Neuronal stem cell (in vitro differentiated cells): ENCODE measurements at regions not wholly inside any gene's neighbourhood (a gene's known extent, or its start where the extent isn't known, plus 50 kb on each side); places are given as distances from the start of the nearest gene placed in this dataset.
"Not testable (repeated sequence)": the region's sequence is repeated elsewhere in the genome, so short reads cannot be mapped to it uniquely, and the experiment has no call there.

Source experiments
- DNase-seq: peaks from one replicate; pipeline ENCODE4 v3.0.0-alpha.2; 2013; ENCODE audit warnings: low spot score
- H2AFZ ChIP-seq: one replicate; pipeline ENCODE4 v1.6.1; 2013; ENCODE audit warnings: mild to moderate bottlenecking, low read length, inconsistent platforms
- H2AK5ac ChIP-seq: 2 replicates; pipeline ENCODE4 v1.6.1; 2013; ENCODE audit warnings: low read depth, mild to moderate bottlenecking, inconsistent platforms, low read length, moderate library complexity, mixed read lengths
- H2BK120ac ChIP-seq: 2 replicates; pipeline ENCODE4 v1.6.1; 2013; ENCODE audit warnings: low read depth, mild to moderate bottlenecking, inconsistent platforms, low read length, moderate library complexity, mixed read lengths
- H2BK12ac ChIP-seq: one replicate; pipeline ENCODE4 v1.6.1; 2013; ENCODE audit warnings: low read length, inconsistent platforms
- H2BK15ac ChIP-seq: 2 replicates; pipeline ENCODE4 v1.6.1; 2013; ENCODE audit warnings: mild to moderate bottlenecking, low read length, inconsistent platforms, mixed read lengths
- H2BK5ac ChIP-seq: one replicate; pipeline ENCODE4 v1.6.1; 2013; ENCODE audit warnings: inconsistent platforms, mild to moderate bottlenecking, low read length, moderate library complexity
- H3K14ac ChIP-seq: one replicate; pipeline ENCODE4 v1.6.1; 2013; ENCODE audit warnings: low read length, inconsistent platforms
- H3K18ac ChIP-seq: 2 replicates; pipeline ENCODE4 v1.6.1; 2013; ENCODE audit warnings: low read length, inconsistent platforms
- H3K23ac ChIP-seq: 2 replicates; pipeline ENCODE4 v1.6.1; 2013; ENCODE audit warnings: low read depth, mild to moderate bottlenecking, mixed read lengths, low read length, inconsistent platforms; ENCODE audit not compliant: poor library complexity
- H3K27ac ChIP-seq: replicated peaks from 3 replicates; pipeline ENCODE4 v1.5.1; 2013; ENCODE audit warnings: low read length, inconsistent platforms
- H3K27me3 ChIP-seq, 3 experiments: 2 replicates each; pipeline ENCODE4 v1.6.1; 2013; ENCODE audit warnings: low read length in 3 of 3, mild to moderate bottlenecking in 2 of 3, inconsistent platforms in 1 of 3, low read depth in 1 of 3, mixed read lengths in 1 of 3, moderate library complexity in 1 of 3; ENCODE audit not compliant: control insufficient read depth in 3 of 3, insufficient read depth in 3 of 3
- H3K36me3 ChIP-seq, 2 donors: replicated peaks in 1 of 2; 2 replicates each; pipeline ENCODE4 v1.6.1; 2013; ENCODE audit warnings: low read length in 2 of 2; ENCODE audit not compliant: control insufficient read depth in 2 of 2, insufficient read depth in 2 of 2
- H3K4ac ChIP-seq: 2 replicates; pipeline ENCODE4 v1.6.1; 2013; ENCODE audit warnings: inconsistent platforms, mild to moderate bottlenecking, low read length, moderate library complexity
- H3K4me1 ChIP-seq, 2 donors: 1 replicate in 1 of 2; 2 replicates in 1 of 2; pipeline ENCODE4 v1.6.1; 2013; ENCODE audit warnings: low read length in 2 of 2, low read depth in 1 of 2; ENCODE audit not compliant: control insufficient read depth in 2 of 2, insufficient read depth in 1 of 2
- H3K4me2 ChIP-seq: one replicate; pipeline ENCODE4 v1.6.1; 2013; ENCODE audit warnings: mild to moderate bottlenecking, low read length, inconsistent platforms; ENCODE audit not compliant: insufficient read depth, poor library complexity, severe bottlenecking
- H3K4me3 ChIP-seq, 2 donors: 2 replicates each; pipeline ENCODE4 v1.5.1; 2013; ENCODE audit warnings: low read length in 2 of 2, mild to moderate bottlenecking in 2 of 2, inconsistent platforms in 1 of 2, moderate library complexity in 1 of 2
- H3K79me1 ChIP-seq: one replicate; pipeline ENCODE4 v1.6.1; 2013; ENCODE audit warnings: low read depth, mild to moderate bottlenecking, inconsistent platforms, low read length, moderate library complexity
- H3K9ac ChIP-seq: one replicate; pipeline ENCODE4 v1.6.1; 2013; ENCODE audit warnings: mild to moderate bottlenecking, low read depth, low read length, inconsistent platforms; ENCODE audit not compliant: poor library complexity
- H3K9me3 ChIP-seq, 2 donors: replicated peaks in 1 of 2; 2 replicates each; pipeline versions ENCODE3 to v1.6.1; 2013; ENCODE audit warnings: low read length in 2 of 2, mild to moderate bottlenecking in 2 of 2, inconsistent platforms in 1 of 2, low read depth in 1 of 2, mixed read lengths in 1 of 2, moderate library complexity in 1 of 2; ENCODE audit not compliant: control insufficient read depth in 2 of 2, insufficient read depth in 1 of 2
- H4K8ac ChIP-seq: one replicate; pipeline ENCODE4 v1.6.1; 2013; ENCODE audit warnings: low read depth, mild to moderate bottlenecking, inconsistent platforms, low read length, moderate library complexity
- H4K91ac ChIP-seq: one replicate; pipeline ENCODE4 v1.6.1; 2013; ENCODE audit warnings: low read length, low read depth, mild to moderate bottlenecking, inconsistent platforms; ENCODE audit not compliant: poor library complexity
- WGBS, 2 donors: extraction: QIAGEN DNeasy Blood & Tissue Kit; methylation state at CpG; one replicate each; pipeline ENCODE4 v1.1.7; 2013; ENCODE audit warnings: missing lambda C conversion rate in 2 of 2, mixed read lengths in 1 of 2; ENCODE audit not compliant: insufficient read length in 2 of 2, insufficient replicate concordance in 1 of 2; ENCODE audit errors: extremely low coverage in 2 of 2; 5-methylcytosine and 5-hydroxymethylcytosine counted together

- H3K4me1 ChIP-seq, H3K18ac ChIP-seq, H3K4me2 ChIP-seq, H2BK120ac ChIP-seq, H2AK5ac ChIP-seq, H3K14ac ChIP-seq, DNase-seq, H3K27ac ChIP-seq, H3K23ac ChIP-seq, H2BK15ac ChIP-seq, H2AFZ ChIP-seq, H3K9ac ChIP-seq, H2BK5ac ChIP-seq, H3K79me1 ChIP-seq, H4K8ac ChIP-seq, H3K4ac ChIP-seq, H2BK12ac ChIP-seq, H3K9me3 ChIP-seq, H3K4me3 ChIP-seq, H4K91ac ChIP-seq, H3K36me3 ChIP-seq, H3K27me3 ChIP-seq: not testable (repeated sequence)
- no CpG with 5 or more reads among the region's 2 CpGs for WGBS, 2 donors
Measured at GRCh38 chr7:106362507-106362906, 77.7 kb upstream of the NAMPT start.

GRCh38 chr7:106358103-106358663 is 73.4 kb upstream of the NAMPT start:
- no peak for DNase-seq
- H3K27ac ChIP-seq = no peak overlapping the region
- H4K91ac ChIP-seq = no peak overlapping the region

GRCh38 chr7:106357675-106358074 is 72.9 kb upstream of the NAMPT start:
- Histone ChIP-seq H3K4me1 (no peaks in the 10 kb centered on the region), H3K4ac (no peak overlapping the region), H3K9me3 (no peaks in the 10 kb centered on the region), H2BK5ac (no peak overlapping the region), H3K4me3 (no peak overlapping the region), H2BK12ac (no peak overlapping the region), H3K27ac (no peak overlapping the region), H2AK5ac (no peak overlapping the region), H3K4me2 (no peak overlapping the region), H3K18ac (no peak overlapping the region), H4K8ac (no peak overlapping the region), H4K91ac (no peak overlapping the region), H2BK15ac (no peak overlapping the region), H3K36me3 (no peaks in the 10 kb centered on the region), H3K14ac (no peak overlapping the region), H2BK120ac (no peak overlapping the region), H3K79me1 (no peaks in the 10 kb centered on the region), H3K9ac (no peak overlapping the region), H3K27me3 (no peaks in the 10 kb centered on the region), H3K23ac (no peak overlapping the region), H2AFZ (no peak overlapping the region)
- WGBS, 2 donors = no CpG with 5 or more reads among the region's 4 CpGs
- DNase-seq = no peak

More at GRCh38 chr7:106358103-106358663, 73.4 kb upstream of the NAMPT start:
- H2BK15ac ChIP-seq = no peak overlapping the region
- H4K8ac ChIP-seq = no peak overlapping the region
- no peak overlapping the region for H2AFZ ChIP-seq
- no peak overlapping the region for H3K4ac ChIP-seq
- H3K79me1 ChIP-seq = no peaks in the 10 kb centered on the region
- no peak overlapping the region for H3K14ac ChIP-seq
- H3K27me3 ChIP-seq = no peaks in the 10 kb centered on the region
- H2BK5ac ChIP-seq = no peak overlapping the region
- H3K4me1 ChIP-seq = no peaks in the 10 kb centered on the region
- no peak overlapping the region for H3K18ac ChIP-seq
- H2BK120ac ChIP-seq = no peak overlapping the region
- no CpG with 5 or more reads among the region's 2 CpGs for whole genome bisulfite sequencing, 2 donors
- H2BK12ac ChIP-seq = no peak overlapping the region
- H2AK5ac ChIP-seq = no peak overlapping the region
- no peaks in the 10 kb centered on the region for H3K9me3 ChIP-seq
- no peak overlapping the region for H3K4me3 ChIP-seq
- no peak overlapping the region for H3K23ac ChIP-seq
- no peaks in the 10 kb centered on the region for H3K36me3 ChIP-seq
- H3K4me2 ChIP-seq = no peak overlapping the region
- no peak overlapping the region for H3K9ac ChIP-seq

GRCh38 chr7:106354822-106355221 is 70.0 kb upstream of the NAMPT start:
- WGBS, 2 donors = no CpG with 5 or more reads among the region's 3 CpGs
- Histone ChIP-seq H3K4ac (no peak overlapping the region), H3K23ac (no peak overlapping the region), H3K36me3 (no peaks in the 10 kb centered on the region), H3K9ac (no peak overlapping the region), H2BK5ac (no peak overlapping the region), H3K18ac (no peak overlapping the region), H4K91ac (no peak overlapping the region), H2AK5ac (no peak overlapping the region), H3K4me2 (no peak overlapping the region), H2BK120ac (no peak overlapping the region), H2BK12ac (no peak overlapping the region), H3K27ac (no peak overlapping the region), H3K14ac (no peak overlapping the region), H4K8ac (no peak overlapping the region), H3K27me3 (no peaks in the 10 kb centered on the region), H2AFZ (no peak overlapping the region), H3K9me3 (no peaks in the 10 kb centered on the region), H3K4me3 (no peak overlapping the region), H3K4me1 (no peaks in the 10 kb centered on the region), H3K79me1 (no peaks in the 10 kb centered on the region), H2BK15ac (no peak overlapping the region)
- no peak for DNase-seq
